ENCODE measurements at regions not wholly inside any gene's neighbourhood (a gene's known extent, or its start where the extent isn't known, plus 50 kb on each side); places are given as distances from the start of the nearest gene placed in this dataset.
"Not testable (repeated sequence)": the region's sequence is repeated elsewhere in the genome, so short reads cannot be mapped to it uniquely, and the experiment has no call there.

- no peak for DNase-seq (ENCODE audit: low read depth)
- TF ChIP-seq CTCF (IDR thresholded peaks at IDR 0.05; ENCODE audit: insufficient read depth, low read depth, low read length, missing control alignments): no peak
- H3K4me3 ChIP-seq (ENCODE audit: low read length): no peak overlapping the region
These were observed 492.9 kb downstream of the CHSY3 start for GRCh38 chr5:130397132-130397531.

- not testable (repeated sequence) for DNase-seq (ENCODE audit: low read depth); H3K4me3 ChIP-seq (ENCODE audit: low read length)
These were observed 487.5 kb downstream of the CHSY3 start for GRCh38 chr5:130391727-130392264.

DNA sequence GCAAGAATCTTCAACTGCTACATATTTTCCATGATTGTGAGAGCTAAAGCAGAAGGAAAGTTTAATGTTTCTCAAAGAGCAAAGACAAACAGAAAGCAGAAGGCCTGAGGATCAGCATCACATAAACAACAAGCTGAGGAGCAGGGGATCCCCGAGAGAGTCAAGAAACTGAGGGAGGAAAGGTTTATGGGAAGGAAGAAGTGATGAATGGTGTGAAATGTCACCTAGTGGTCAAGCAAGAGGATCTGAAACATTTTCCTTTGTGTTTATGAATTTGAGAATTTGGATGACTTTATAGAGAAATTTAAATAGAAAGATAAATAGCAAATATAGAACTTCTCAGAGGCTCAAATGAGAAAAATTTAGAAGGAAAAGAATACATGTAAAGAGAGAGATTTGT lies 481.9 kb downstream of the CHSY3 start:
- DNase-seq (ENCODE audit: low read depth): no peak
- no peak overlapping the region for H3K4me3 ChIP-seq (ENCODE audit: low read length)
- TF ChIP-seq CTCF (IDR thresholded peaks at IDR 0.05; ENCODE audit: insufficient read depth, low read depth, low read length, missing control alignments): no peak

GRCh38 chr5:130385656-130386055 lies 481.4 kb downstream of the CHSY3 start:
- no peak for TF ChIP-seq CTCF (IDR thresholded peaks at IDR 0.05; ENCODE audit: insufficient read depth, low read depth, low read length, missing control alignments)

GRCh38 chr5:130365956-130366355 lies 461.7 kb downstream of the CHSY3 start:
- no peak for DNase-seq (ENCODE audit: low read depth)
- TF ChIP-seq CTCF (IDR thresholded peaks at IDR 0.05; ENCODE audit: insufficient read depth, low read depth, low read length, missing control alignments): no peak

More at GRCh38 chr5:130385656-130386055, 481.4 kb downstream of the CHSY3 start:
- H3K4me3 ChIP-seq (ENCODE audit: low read length): no peak overlapping the region
- DNase-seq (ENCODE audit: low read depth): no peak

GRCh38 chr5:130350131-130350530 lies 445.9 kb downstream of the CHSY3 start:
- TF ChIP-seq CTCF (IDR thresholded peaks at IDR 0.05; ENCODE audit: insufficient read depth, low read depth, low read length, missing control alignments): no peak
- H3K4me3 ChIP-seq (ENCODE audit: low read length): no peak overlapping the region
- DNase-seq (ENCODE audit: low read depth): no peak

More at GRCh38 chr5:130365956-130366355, 461.7 kb downstream of the CHSY3 start:
- no peak overlapping the region for H3K4me3 ChIP-seq (ENCODE audit: low read length)

DNA sequence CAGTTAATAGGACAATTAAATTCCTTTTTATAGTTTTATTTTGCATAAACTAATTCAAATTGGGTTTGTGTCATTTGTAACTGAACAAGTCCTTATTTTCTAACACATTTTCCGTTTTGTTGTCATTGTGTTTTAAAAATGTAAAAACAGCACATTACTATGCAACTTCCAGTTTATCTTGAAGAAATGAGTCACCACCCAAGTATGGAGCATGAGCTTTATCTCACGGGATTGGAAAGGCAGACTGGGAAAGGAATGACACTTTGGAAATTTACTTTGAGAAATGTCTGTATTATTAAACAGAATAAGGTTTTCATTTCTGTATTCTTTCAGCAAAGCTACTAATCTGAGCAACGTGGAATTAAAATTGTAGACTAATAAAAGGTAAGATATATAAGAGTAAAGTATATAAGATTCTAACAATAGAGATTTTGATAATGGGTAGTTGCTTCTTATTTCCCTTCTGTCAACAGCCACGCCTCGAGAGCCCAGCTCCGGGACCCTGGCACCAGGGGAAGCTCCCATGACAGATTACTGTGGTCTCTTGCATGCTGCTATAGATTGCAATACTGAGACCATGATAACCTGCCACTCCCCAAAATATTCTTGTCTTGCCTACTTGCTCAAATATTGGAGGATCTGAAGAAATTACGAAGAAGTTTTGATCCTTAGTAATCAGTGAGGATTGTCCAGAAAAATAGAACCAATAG lies 433.1 kb downstream of the CHSY3 start:
- DNase-seq (ENCODE audit: low read depth): peak; percentile 66
- no peak for TF ChIP-seq CTCF (IDR thresholded peaks at IDR 0.05; ENCODE audit: insufficient read depth, low read depth, low read length, missing control alignments)
- no peak overlapping the region for H3K4me3 ChIP-seq (ENCODE audit: low read length)

Measured in epithelial cell of esophagus (primary cell).